ENCODE measurements at regions not wholly inside any gene's neighbourhood (a gene's known extent, or its start where the extent isn't known, plus 50 kb on each side); places are given as distances from the start of the nearest gene placed in this dataset.

DNA sequence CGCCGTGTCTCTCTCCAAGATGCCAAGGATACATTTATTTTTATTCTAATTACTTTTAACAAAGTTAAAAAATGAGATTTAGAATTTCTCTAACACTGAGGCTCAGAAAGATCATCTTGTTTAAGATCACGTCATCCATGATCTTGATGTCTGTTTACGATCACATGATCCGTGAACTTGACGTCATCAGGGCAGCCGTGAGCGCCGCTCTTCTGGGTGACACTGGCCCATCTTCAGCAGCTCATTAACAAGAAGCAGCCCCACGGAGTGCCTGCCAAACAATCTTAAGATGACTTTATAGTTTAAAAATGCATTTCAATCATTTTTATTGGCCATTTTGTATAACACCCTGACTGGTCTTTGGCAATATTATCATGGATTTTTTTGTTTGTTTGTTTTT lies 291.1 kb upstream of the PRKCQ start:
- Histone ChIP-seq H2AFZ (ENCODE audit: low read length) (no peak overlapping the region), H3K36me3 (replicated peaks in 1 of 2; ENCODE audit: control insufficient read depth in 1 of 2, insufficient read depth in 2 of 2, low read length in 2 of 2) (no peaks in the 10 kb centered on the region), H3K27ac (ENCODE audit: extremely low read length, insufficient read depth, low read length) (no peak overlapping the region), H3K4me3 (replicated peaks in 1 of 3; ENCODE audit: insufficient read depth in 1 of 3, low read depth in 2 of 3, low read length in 3 of 3) (no peak overlapping the region), H3K4me2 (ENCODE audit: low read depth, low read length) (no peak overlapping the region), H3K27me3 (ENCODE audit: control insufficient read depth in 1 of 2, insufficient read depth in 2 of 2, low read length in 2 of 2) (peaks cover 0 to 3% of the 10 kb centered on the region in 2 experiments; a peak in 2 of 5 replicates), H3K4me1 (ENCODE audit: insufficient read depth, low read length) (no peaks in the 10 kb centered on the region), H3K9ac (ENCODE audit: insufficient read depth, low read depth, low read length) (no peak overlapping the region), H4K20me1 (ENCODE audit: insufficient read depth, low read length) (no peaks in the 10 kb centered on the region), H3K79me2 (ENCODE audit: insufficient read depth, low read length) (no peaks in the 10 kb centered on the region), H3K9me3 (ENCODE audit: low read length) (no peaks in the 10 kb centered on the region)
- DNase-seq (ENCODE audit: low spot score), result no peak
- 49% methylated on average over 10 of the region's 10 CpGs for WGBS (ENCODE audit: low lambda C conversion rate)
- intact Hi-C loops (cut with micrococcal nuclease; ENCODE audit: unreplicated experiment) (no loop called here), in situ Hi-C loops (cut with HindIII; ENCODE audit: extremely low pct_ligation_motif_present, low pct_unique_long_range_greater_than_20kb) (no loop called here)
- no peak for TF ChIP-seq ZNF704 (CRISPR knock-in tag; IDR thresholded peaks at IDR 0.05; ENCODE audit: borderline replicate concordance)
- peak; percentile 76 for TF ChIP-seq CREB1 (IDR thresholded peaks at IDR 0.05)
- no peak for TF ChIP-seq CREB1 (CRISPR knock-in tag; IDR thresholded peaks at IDR 0.05)
- POLR2A ChIA-PET, result no interaction called here
- CTCF ChIA-PET (ENCODE audit: low intra/inter-chr PET ratio, low total read pairs), result no interaction called here
- ATAC-seq, result no peak
- no peak for FAIRE-seq
- no TSS peak for BruUV-seq (replicated peaks)

DNA sequence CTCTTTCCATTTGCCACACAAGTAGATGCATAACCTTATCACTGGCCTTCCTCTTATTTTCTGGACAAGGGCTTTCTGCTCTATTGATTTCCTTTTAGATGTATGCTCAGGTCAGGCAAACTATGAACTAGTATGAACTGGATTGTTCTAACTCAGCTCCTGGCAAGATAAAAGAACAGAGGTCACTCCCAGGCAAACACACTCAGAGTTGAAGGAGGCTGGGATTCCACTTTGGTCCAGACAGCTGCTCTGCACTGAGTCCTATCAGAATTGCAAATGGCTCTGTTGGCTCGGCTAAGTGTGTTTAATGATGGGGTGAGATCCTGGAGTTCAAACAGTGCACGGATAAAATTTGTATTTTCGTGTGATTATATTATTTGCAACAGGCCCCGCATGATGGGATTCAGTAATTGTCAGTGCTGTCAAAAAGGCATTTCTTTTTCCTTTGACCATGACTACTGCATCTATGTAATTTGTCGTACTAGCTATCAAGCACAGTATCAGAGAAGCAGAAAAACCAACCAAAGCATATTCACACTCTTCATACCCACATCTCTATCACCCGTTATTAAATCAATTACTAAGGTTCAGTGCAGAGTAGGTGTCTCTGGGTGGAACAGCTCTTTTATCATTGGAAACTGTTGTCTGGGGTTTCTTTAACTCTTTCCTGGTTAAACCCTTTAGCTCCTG lies 288.1 kb upstream of the PRKCQ start:
- Histone ChIP-seq H3K9ac (ENCODE audit: insufficient read depth, low read depth, low read length) (no peak overlapping the region), H4K20me1 (ENCODE audit: insufficient read depth, low read length) (no peaks in the 10 kb centered on the region), H3K4me3 (replicated peaks in 1 of 3; ENCODE audit: insufficient read depth in 1 of 3, low read depth in 2 of 3, low read length in 3 of 3) (no peak overlapping the region), H2AFZ (ENCODE audit: low read length) (no peak overlapping the region), H3K4me1 (ENCODE audit: insufficient read depth, low read length) (no peaks in the 10 kb centered on the region), H3K4me2 (ENCODE audit: low read depth, low read length) (no peak overlapping the region), H3K27ac (ENCODE audit: extremely low read length, insufficient read depth, low read length) (no peak overlapping the region), H3K36me3 (replicated peaks in 1 of 2; ENCODE audit: control insufficient read depth in 1 of 2, insufficient read depth in 2 of 2, low read length in 2 of 2) (no peaks in the 10 kb centered on the region), H3K27me3 (ENCODE audit: control insufficient read depth in 1 of 2, insufficient read depth in 2 of 2, low read length in 2 of 2) (no peaks in the 10 kb centered on the region), H3K79me2 (ENCODE audit: insufficient read depth, low read length) (no peaks in the 10 kb centered on the region), H3K9me3 (ENCODE audit: low read length) (no peaks in the 10 kb centered on the region)
- no peak for TF ChIP-seq ZNF740 (CRISPR knock-in tag; IDR thresholded peaks at IDR 0.05)
- TF ChIP-seq ZNF761 (CRISPR knock-in tag; conservative IDR thresholded peaks at IDR 0.05), result no peak
- no peak for TF ChIP-seq ZUFSP (CRISPR knock-in tag; IDR thresholded peaks at IDR 0.05; ENCODE audit: borderline replicate concordance)
- no peak for TF ChIP-seq BORCS8-MEF2B (CRISPR knock-in tag; IDR thresholded peaks at IDR 0.05)
- no peak for TF ChIP-seq ZNF331 (CRISPR knock-in tag; IDR thresholded peaks at IDR 0.05)
- no peak for TF ChIP-seq SKI (IDR thresholded peaks at IDR 0.05; ENCODE audit: partially characterized antibody)
- no peak for TF ChIP-seq NFRKB (IDR thresholded peaks at IDR 0.05)
- TF ChIP-seq SNAI1 (CRISPR knock-in tag; IDR thresholded peaks at IDR 0.05; ENCODE audit: borderline replicate concordance), result no peak
- TF ChIP-seq, protein P1, sequence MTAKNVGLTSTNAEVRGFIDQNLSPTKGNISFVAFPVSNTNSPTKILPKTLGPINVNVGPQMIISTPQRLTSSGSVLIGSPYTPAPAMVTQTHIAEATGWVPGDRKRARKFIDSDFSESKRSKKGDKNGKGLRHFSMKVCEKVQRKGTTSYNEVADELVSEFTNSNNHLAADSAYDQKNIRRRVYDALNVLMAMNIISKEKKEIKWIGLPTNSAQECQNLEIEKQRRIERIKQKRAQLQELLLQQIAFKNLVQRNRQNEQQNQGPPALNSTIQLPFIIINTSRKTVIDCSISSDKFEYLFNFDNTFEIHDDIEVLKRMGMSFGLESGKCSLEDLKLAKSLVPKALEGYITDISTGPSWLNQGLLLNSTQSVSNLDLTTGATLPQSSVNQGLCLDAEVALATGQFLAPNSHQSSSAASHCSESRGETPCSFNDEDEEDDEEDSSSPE (CRISPR knock-in tag; IDR thresholded peaks at IDR 0.05), result no peak
- TF ChIP-seq NFATC3 (CRISPR knock-in tag; IDR thresholded peaks at IDR 0.05), result no peak
- ChIA-PET POLR2A (no interaction called here), CTCF (ENCODE audit: low intra/inter-chr PET ratio, low total read pairs) (no interaction called here)
- FAIRE-seq (no peak), DNase-seq (ENCODE audit: low spot score) (no peak), ATAC-seq (no peak)
- BruUV-seq (replicated peaks), result no TSS peak
- in situ Hi-C loops (cut with HindIII; ENCODE audit: extremely low pct_ligation_motif_present, low pct_unique_long_range_greater_than_20kb) (no loop called here), intact Hi-C loops (cut with micrococcal nuclease; ENCODE audit: unreplicated experiment) (no loop called here)
- 16% methylated on average over 6 of the region's 6 CpGs for WGBS (ENCODE audit: low lambda C conversion rate)
